H9 (cell line): ENCODE measurements at regions not wholly inside any gene's neighbourhood (a gene's known extent, or its start where the extent isn't known, plus 50 kb on each side); places are given as distances from the start of the nearest gene placed in this dataset.

ENCODE experiments used
- DNase-seq: peaks from one replicate; pipeline ENCODE4 v3.0.0-alpha.2; 2017
- H2AFZ ChIP-seq: one replicate; pipeline ENCODE4 v1.6.1; 2013; ENCODE audit warnings: mild to moderate bottlenecking, low read length, control low read depth, moderate library complexity
- H2AK5ac ChIP-seq: 2 replicates; pipeline ENCODE4 v1.6.1; 2013; ENCODE audit warnings: low read length, control low read depth, mixed read lengths; ENCODE audit not compliant: insufficient read length
- H2BK120ac ChIP-seq: one replicate; pipeline ENCODE4 v1.6.1; 2013; ENCODE audit warnings: low read depth, mild to moderate bottlenecking, low read length, control low read depth, inconsistent platforms; ENCODE audit not compliant: poor library complexity, severe bottlenecking
- H2BK12ac ChIP-seq: 2 replicates; pipeline ENCODE4 v1.6.1; 2013; ENCODE audit warnings: low read length, control low read depth, mixed read lengths, low read depth; ENCODE audit not compliant: insufficient read length
- H2BK15ac ChIP-seq: 2 replicates; pipeline ENCODE4 v1.6.1; 2013; ENCODE audit warnings: low read depth, low read length, control low read depth
- H2BK20ac ChIP-seq: one replicate; pipeline ENCODE4 v1.6.1; 2013; ENCODE audit warnings: low read depth, mild to moderate bottlenecking, low read length, control low read depth, inconsistent platforms; ENCODE audit not compliant: poor library complexity, severe bottlenecking
- H2BK5ac ChIP-seq: 2 replicates; pipeline ENCODE4 v1.6.1; 2013; ENCODE audit warnings: low read length, control low read depth, mixed read lengths; ENCODE audit not compliant: insufficient read length
- H3K14ac ChIP-seq: 2 replicates; pipeline ENCODE4 v1.6.1; 2013; ENCODE audit warnings: low read length, control low read depth; ENCODE audit not compliant: insufficient read depth
- H3K18ac ChIP-seq: 2 replicates; pipeline ENCODE4 v1.6.1; 2013; ENCODE audit warnings: low read depth, mild to moderate bottlenecking, mixed read lengths, low read length, control low read depth; ENCODE audit not compliant: insufficient read length
- H3K23ac ChIP-seq: 2 replicates; pipeline ENCODE4 v1.6.1; 2013; ENCODE audit warnings: low read length, control low read depth, mixed read lengths, low read depth; ENCODE audit not compliant: insufficient read length
- H3K23me2 ChIP-seq: 2 replicates; pipeline ENCODE4 v1.6.1; 2013; ENCODE audit warnings: low read depth, mild to moderate bottlenecking, mixed read lengths, low read length, control low read depth; ENCODE audit not compliant: insufficient read length, poor library complexity, severe bottlenecking
- H3K27ac ChIP-seq: 2 replicates; pipeline ENCODE4 v1.5.1; 2013; ENCODE audit warnings: low read length, control low read depth, mixed read lengths, low read depth; ENCODE audit not compliant: insufficient read length
- H3K27me3 ChIP-seq: 2 replicates; pipeline ENCODE4 v1.6.1; 2013; ENCODE audit warnings: low read length, control low read depth, inconsistent platforms; ENCODE audit not compliant: insufficient read depth
- H3K4ac ChIP-seq: 2 replicates; pipeline ENCODE4 v1.6.1; 2013; ENCODE audit warnings: low read depth, mild to moderate bottlenecking, control low read depth, inconsistent platforms, low read length, moderate library complexity
- H3K4me1 ChIP-seq: 2 replicates; pipeline ENCODE4 v1.6.1; 2013; ENCODE audit warnings: low read length, control low read depth, inconsistent platforms; ENCODE audit not compliant: insufficient read depth
- H3K4me2 ChIP-seq: 2 replicates; pipeline ENCODE4 v1.6.1; 2013; ENCODE audit warnings: low read length, control low read depth, mixed read lengths; ENCODE audit not compliant: insufficient read length, insufficient read depth
- H3K56ac ChIP-seq: 2 replicates; pipeline ENCODE4 v1.6.1; 2013; ENCODE audit warnings: low read depth, mild to moderate bottlenecking, mixed read lengths, low read length, control low read depth; ENCODE audit not compliant: insufficient read length
- H3K79me1 ChIP-seq: 2 replicates; pipeline ENCODE4 v1.6.1; 2013; ENCODE audit warnings: low read depth, mild to moderate bottlenecking, moderate library complexity, low read length, control low read depth, inconsistent platforms; ENCODE audit not compliant: insufficient read depth, poor library complexity, severe bottlenecking
- H3K79me2 ChIP-seq: 2 replicates; pipeline ENCODE4 v1.6.1; 2013; ENCODE audit warnings: low read length, control low read depth, inconsistent platforms; ENCODE audit not compliant: insufficient read depth
- H3K9ac ChIP-seq: 2 replicates; pipeline ENCODE4 v1.6.1; 2013; ENCODE audit warnings: low read length, control low read depth, mixed read lengths; ENCODE audit not compliant: insufficient read length; ENCODE audit errors: extremely low read depth
- H3K9me3 ChIP-seq: one replicate; pipeline ENCODE4 v1.6.1; 2013; ENCODE audit warnings: low read depth, low read length, inconsistent platforms; ENCODE audit not compliant: control insufficient read depth
- H3T11ph ChIP-seq: one replicate; pipeline ENCODE4 v1.6.1; 2013; ENCODE audit warnings: mild to moderate bottlenecking, low read length, control low read depth, inconsistent platforms
- H4K20me1 ChIP-seq: one replicate; pipeline ENCODE4 v1.6.1; 2013; ENCODE audit not compliant: control insufficient read depth, insufficient read length, insufficient read depth
- H4K5ac ChIP-seq: 2 replicates; pipeline ENCODE4 v1.6.1; 2013; ENCODE audit warnings: low read depth, mild to moderate bottlenecking, mixed read lengths, low read length, control low read depth; ENCODE audit not compliant: insufficient read length
- H4K8ac ChIP-seq: replicated peaks from 2 replicates; pipeline ENCODE4 v1.6.1; 2013; ENCODE audit warnings: low read length, control low read depth, mixed read lengths, low read depth; ENCODE audit not compliant: insufficient read length
- H4K91ac ChIP-seq: 2 replicates; pipeline ENCODE4 v1.6.1; 2013; ENCODE audit warnings: low read depth, mild to moderate bottlenecking, moderate library complexity, mixed read lengths, low read length, control low read depth; ENCODE audit not compliant: insufficient read length
- H3K27ac Mint-ChIP-seq, 3 experiments: 2 replicates in 2 of 3; 3 replicates in 1 of 3; pipeline ENCODE4 v1.8.0; 2020 to 2021; ENCODE audit warnings: mixed read lengths in 3 of 3, mild to moderate bottlenecking in 1 of 3, moderate library complexity in 1 of 3
- H3K27me3 Mint-ChIP-seq: 2 replicates; pipeline ENCODE4 v1.8.0; 2021; ENCODE audit warnings: low read depth, mild to moderate bottlenecking, moderate library complexity, mixed read lengths
- H3K36me3 Mint-ChIP-seq, 3 experiments: 2 replicates in 2 of 3; 3 replicates in 1 of 3; pipeline ENCODE4 v1.8.0; 2020 to 2021; ENCODE audit warnings: low read depth in 3 of 3, mixed read lengths in 3 of 3; ENCODE audit not compliant: insufficient read depth in 1 of 3
- H3K4me1 Mint-ChIP-seq, 2 experiments: 2 replicates each; pipeline ENCODE4 v1.8.0; 2020; ENCODE audit warnings: mixed read lengths in 2 of 2
- H3K4me3 Mint-ChIP-seq, 2 experiments: 2 replicates in 1 of 2; 3 replicates in 1 of 2; pipeline ENCODE4 v1.8.0; 2020 to 2021; ENCODE audit warnings: mild to moderate bottlenecking in 2 of 2, mixed read lengths in 2 of 2, moderate library complexity in 1 of 2
- H3K9me3 Mint-ChIP-seq, 2 experiments: 2 replicates in 1 of 2; 3 replicates in 1 of 2; pipeline ENCODE4 v1.8.0; 2020; ENCODE audit warnings: mild to moderate bottlenecking in 2 of 2, mixed read lengths in 2 of 2, moderate library complexity in 1 of 2
- WGBS: extraction: QIAGEN DNeasy Blood & Tissue Kit; methylation state at CpG from one replicate; pipeline ENCODE4 v1.1.7; 2013; ENCODE audit warnings: missing lambda C conversion rate, low lambda C conversion rate, mixed read lengths; ENCODE audit not compliant: insufficient read length; ENCODE audit errors: extremely low coverage; 5-methylcytosine and 5-hydroxymethylcytosine counted together
- TF ChIP-seq, protein P1 (sequence below): fragments of 200-600 bp; sonication (generic); conservative IDR thresholded peaks from 3 replicates; pipeline ENCODE4 v1.8.0; 2021; ENCODE audit warnings: antibody characterized with exemption, mild to moderate bottlenecking

GRCh38 chr4:24104158-24104565 is 214.3 kb upstream of the PPARGC1A start:
- H3K4ac ChIP-seq, result no peak overlapping the region
- DNase-seq, result no peak
- H2BK5ac ChIP-seq, result no peak overlapping the region
- Mint-ChIP-seq H3K4me1 (peaks cover 0 to 8% of the 10 kb centered on the region in 2 experiments; a peak in 1 of 4 replicates), H3K27me3 (no peaks in the 10 kb centered on the region; the same call in none of the 2 replicates), H3K27ac (no peak overlapping the region; a peak in 1 of 7 replicates), H3K36me3 (no peaks in the 10 kb centered on the region), H3K9me3 (no peaks in the 10 kb centered on the region; a peak in 1 of 5 replicates), H3K4me3 (no peak overlapping the region)
- no peak overlapping the region for H3K23ac ChIP-seq
- no peak overlapping the region for H4K5ac ChIP-seq
- H4K20me1 ChIP-seq, result no peaks in the 10 kb centered on the region
- no peak overlapping the region for H3K56ac ChIP-seq
- H2AFZ ChIP-seq, result no peak overlapping the region
- TF ChIP-seq, protein P1, sequence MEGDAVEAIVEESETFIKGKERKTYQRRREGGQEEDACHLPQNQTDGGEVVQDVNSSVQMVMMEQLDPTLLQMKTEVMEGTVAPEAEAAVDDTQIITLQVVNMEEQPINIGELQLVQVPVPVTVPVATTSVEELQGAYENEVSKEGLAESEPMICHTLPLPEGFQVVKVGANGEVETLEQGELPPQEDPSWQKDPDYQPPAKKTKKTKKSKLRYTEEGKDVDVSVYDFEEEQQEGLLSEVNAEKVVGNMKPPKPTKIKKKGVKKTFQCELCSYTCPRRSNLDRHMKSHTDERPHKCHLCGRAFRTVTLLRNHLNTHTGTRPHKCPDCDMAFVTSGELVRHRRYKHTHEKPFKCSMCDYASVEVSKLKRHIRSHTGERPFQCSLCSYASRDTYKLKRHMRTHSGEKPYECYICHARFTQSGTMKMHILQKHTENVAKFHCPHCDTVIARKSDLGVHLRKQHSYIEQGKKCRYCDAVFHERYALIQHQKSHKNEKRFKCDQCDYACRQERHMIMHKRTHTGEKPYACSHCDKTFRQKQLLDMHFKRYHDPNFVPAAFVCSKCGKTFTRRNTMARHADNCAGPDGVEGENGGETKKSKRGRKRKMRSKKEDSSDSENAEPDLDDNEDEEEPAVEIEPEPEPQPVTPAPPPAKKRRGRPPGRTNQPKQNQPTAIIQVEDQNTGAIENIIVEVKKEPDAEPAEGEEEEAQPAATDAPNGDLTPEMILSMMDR, result no peak
- H3K14ac ChIP-seq, result no peak overlapping the region
- H3K23me2 ChIP-seq, result no peaks in the 10 kb centered on the region
- no peaks in the 10 kb centered on the region for H3K4me1 ChIP-seq
- no peaks in the 10 kb centered on the region for H3K79me2 ChIP-seq
- H3K9me3 ChIP-seq, result no peaks in the 10 kb centered on the region
- H2BK15ac ChIP-seq, result no peak overlapping the region
- H2BK20ac ChIP-seq, result no peak overlapping the region
- H4K8ac ChIP-seq, result no peak overlapping the region
- no CpG with 5 or more reads among the region's 6 CpGs for WGBS
- H3K4me2 ChIP-seq, result no peak overlapping the region
- no peak overlapping the region for H2AK5ac ChIP-seq
- H3K79me1 ChIP-seq, result no peaks in the 10 kb centered on the region
- H2BK12ac ChIP-seq, result no peak overlapping the region
- H2BK120ac ChIP-seq, result no peak overlapping the region
- no peak overlapping the region for H3K9ac ChIP-seq
- no peak overlapping the region for H3K18ac ChIP-seq
- no peak overlapping the region for H3K27ac ChIP-seq
- no peaks in the 10 kb centered on the region for H3K27me3 ChIP-seq
- H4K91ac ChIP-seq, result no peak overlapping the region
- no peak overlapping the region for H3T11ph ChIP-seq
